Hepatocyte (in vitro differentiated cells): ENCODE measurements at regions not wholly inside any gene's neighbourhood (a gene's known extent, or its start where the extent isn't known, plus 50 kb on each side); places are given as distances from the start of the nearest gene placed in this dataset.
"Not testable (repeated sequence)": the region's sequence is repeated elsewhere in the genome, so short reads cannot be mapped to it uniquely, and the experiment has no call there.

ENCODE experiments used
- CTCF ChIP-seq: fragments of 200-600 bp; sonication (generic); IDR thresholded peaks from 2 replicates; pipeline ENCODE4 v1.5.1; 2016; ENCODE audit warnings: antibody characterized with exemption, mild to moderate bottlenecking; ENCODE audit not compliant: poor library complexity
- EZH2phosphoT487 ChIP-seq: fragments of 200-600 bp; sonication (generic); IDR thresholded peaks from one replicate; pipeline ENCODE4 v1.6.1; 2018; ENCODE audit warnings: antibody characterized with exemption, mild to moderate bottlenecking, low read depth, moderate library complexity; ENCODE audit not compliant: unreplicated experiment, severe bottlenecking

DNA sequence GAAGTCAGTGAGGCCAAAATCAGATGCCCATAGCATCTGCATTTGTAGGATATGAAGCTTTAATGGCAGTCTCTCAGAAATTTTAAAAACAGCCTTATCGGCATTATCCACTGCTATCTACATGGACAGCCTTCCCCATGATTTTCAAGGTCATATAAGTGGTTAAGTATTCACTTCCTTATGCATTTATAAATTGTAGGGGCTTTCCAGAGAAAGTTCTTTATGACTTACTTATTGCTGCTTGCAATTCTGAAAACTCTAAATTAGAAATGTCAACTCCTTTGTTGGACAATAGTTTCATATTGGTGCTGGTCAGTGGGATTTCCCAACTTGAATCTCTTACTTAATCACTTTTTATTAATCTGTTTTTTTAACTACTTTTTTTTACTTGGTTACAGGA, 160.6 kb upstream of the CHL1 start:
- TF ChIP-seq CTCF, EZH2phosphoT487: not testable (repeated sequence)
